ENCODE measurements at regions not wholly inside any gene's neighbourhood (a gene's known extent, or its start where the extent isn't known, plus 50 kb on each side); places are given as distances from the start of the nearest gene placed in this dataset.

- no peak overlapping the region for H4K8ac ChIP-seq (replicated peaks; ENCODE audit: insufficient read length, low read depth, low read length)
- no peak overlapping the region for H3T11ph ChIP-seq (ENCODE audit: low read length)
- H2BK15ac ChIP-seq (ENCODE audit: low read depth, low read length): no peak overlapping the region
- no peaks in the 10 kb centered on the region for H3K27me3 Mint-ChIP-seq (ENCODE audit: low read depth)
- H2BK20ac ChIP-seq (ENCODE audit: low read depth, low read length, poor library complexity, severe bottlenecking): no peak overlapping the region
- no peak for DNase-seq
- H3K9me3 ChIP-seq (ENCODE audit: control insufficient read depth, low read depth, low read length): no peaks in the 10 kb centered on the region
- H2BK5ac ChIP-seq (ENCODE audit: insufficient read length, low read length): no peak overlapping the region
- H3K4me1 ChIP-seq (ENCODE audit: insufficient read depth, low read length): no peaks in the 10 kb centered on the region; the same call in 1 of the 2 replicates
- no peak overlapping the region for H3K4me2 ChIP-seq (ENCODE audit: insufficient read depth, insufficient read length, low read length)
- H3K4me3 Mint-ChIP-seq: no peak overlapping the region; a peak in 1 of 5 replicates
- peak overlapping the region; percentile 10 to 58 (median 30); a peak in 4 of 7 replicates for H3K27ac Mint-ChIP-seq
- H2AK5ac ChIP-seq (ENCODE audit: insufficient read length, low read length): no peak overlapping the region
- no peak overlapping the region for H3K9ac ChIP-seq (ENCODE audit: extremely low read depth, insufficient read length, low read length)
- H2BK120ac ChIP-seq (ENCODE audit: low read depth, low read length, poor library complexity, severe bottlenecking): no peak overlapping the region
- no peak overlapping the region for H3K27ac ChIP-seq (ENCODE audit: insufficient read length, low read depth, low read length)
- H4K20me1 ChIP-seq (ENCODE audit: control insufficient read depth, insufficient read depth, insufficient read length): no peaks in the 10 kb centered on the region
- peaks cover 12 to 16% of the 10 kb centered on the region in 2 experiments for H3K4me1 Mint-ChIP-seq
- H3K18ac ChIP-seq (ENCODE audit: insufficient read length, low read depth, low read length): no peak overlapping the region
- no peaks in the 10 kb centered on the region for H3K23me2 ChIP-seq (ENCODE audit: insufficient read length, low read depth, low read length, poor library complexity, severe bottlenecking)
- H4K91ac ChIP-seq (ENCODE audit: insufficient read length, low read depth, low read length): no peak overlapping the region
- TF ChIP-seq, protein P1, sequence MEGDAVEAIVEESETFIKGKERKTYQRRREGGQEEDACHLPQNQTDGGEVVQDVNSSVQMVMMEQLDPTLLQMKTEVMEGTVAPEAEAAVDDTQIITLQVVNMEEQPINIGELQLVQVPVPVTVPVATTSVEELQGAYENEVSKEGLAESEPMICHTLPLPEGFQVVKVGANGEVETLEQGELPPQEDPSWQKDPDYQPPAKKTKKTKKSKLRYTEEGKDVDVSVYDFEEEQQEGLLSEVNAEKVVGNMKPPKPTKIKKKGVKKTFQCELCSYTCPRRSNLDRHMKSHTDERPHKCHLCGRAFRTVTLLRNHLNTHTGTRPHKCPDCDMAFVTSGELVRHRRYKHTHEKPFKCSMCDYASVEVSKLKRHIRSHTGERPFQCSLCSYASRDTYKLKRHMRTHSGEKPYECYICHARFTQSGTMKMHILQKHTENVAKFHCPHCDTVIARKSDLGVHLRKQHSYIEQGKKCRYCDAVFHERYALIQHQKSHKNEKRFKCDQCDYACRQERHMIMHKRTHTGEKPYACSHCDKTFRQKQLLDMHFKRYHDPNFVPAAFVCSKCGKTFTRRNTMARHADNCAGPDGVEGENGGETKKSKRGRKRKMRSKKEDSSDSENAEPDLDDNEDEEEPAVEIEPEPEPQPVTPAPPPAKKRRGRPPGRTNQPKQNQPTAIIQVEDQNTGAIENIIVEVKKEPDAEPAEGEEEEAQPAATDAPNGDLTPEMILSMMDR (conservative IDR thresholded peaks at IDR 0.05): no peak
- H4K5ac ChIP-seq (ENCODE audit: insufficient read length, low read depth, low read length): no peak overlapping the region
- H3K9me3 Mint-ChIP-seq: peaks cover 19 to 22% of the 10 kb centered on the region in 2 experiments
- H3K14ac ChIP-seq (ENCODE audit: insufficient read depth, low read length): no peak overlapping the region; the same call in 1 of the 2 replicates
- H3K23ac ChIP-seq (ENCODE audit: insufficient read length, low read depth, low read length): no peak overlapping the region
- H3K27me3 ChIP-seq (ENCODE audit: insufficient read depth, low read length): no peaks in the 10 kb centered on the region
- H3K56ac ChIP-seq (ENCODE audit: insufficient read length, low read depth, low read length): no peak overlapping the region
- WGBS (ENCODE audit: extremely low coverage, insufficient read length, low lambda C conversion rate): no CpG with 5 or more reads among the region's 7 CpGs
- H3K4ac ChIP-seq (ENCODE audit: low read depth, low read length): no peak overlapping the region
- H2BK12ac ChIP-seq (ENCODE audit: insufficient read length, low read depth, low read length): no peak overlapping the region
- H3K79me1 ChIP-seq (ENCODE audit: insufficient read depth, low read depth, low read length, poor library complexity, severe bottlenecking): no peaks in the 10 kb centered on the region
- H3K36me3 Mint-ChIP-seq (ENCODE audit: insufficient read depth in 1 of 3, low read depth in 3 of 3): peaks cover 8 to 20% (median 9%) of the 10 kb centered on the region in 3 experiments
- H2AFZ ChIP-seq (ENCODE audit: low read length): no peak overlapping the region
- H3K79me2 ChIP-seq (ENCODE audit: insufficient read depth, low read length): no peaks in the 10 kb centered on the region
These were observed 275.5 kb downstream of the SHOX2 start for GRCh38 chr3:157830556-157831236.

All from H9 (cell line).